HG02798 (cell line): ENCODE measurements at regions not wholly inside any gene's neighbourhood (a gene's known extent, or its start where the extent isn't known, plus 50 kb on each side); places are given as distances from the start of the nearest gene placed in this dataset.

ENCODE experiments used
- ATAC-seq: cut with Tn5 transposase; IDR thresholded peaks from one replicate; pipeline ENCODE4 v1.9.1; 2021; ENCODE audit warnings: mild to moderate bottlenecking; ENCODE audit not compliant: unreplicated experiment, poor library complexity

GRCh38 chr2:9089831-9090230, 86.3 kb upstream of the MBOAT2 start:
- no peak for ATAC-seq

DNA sequence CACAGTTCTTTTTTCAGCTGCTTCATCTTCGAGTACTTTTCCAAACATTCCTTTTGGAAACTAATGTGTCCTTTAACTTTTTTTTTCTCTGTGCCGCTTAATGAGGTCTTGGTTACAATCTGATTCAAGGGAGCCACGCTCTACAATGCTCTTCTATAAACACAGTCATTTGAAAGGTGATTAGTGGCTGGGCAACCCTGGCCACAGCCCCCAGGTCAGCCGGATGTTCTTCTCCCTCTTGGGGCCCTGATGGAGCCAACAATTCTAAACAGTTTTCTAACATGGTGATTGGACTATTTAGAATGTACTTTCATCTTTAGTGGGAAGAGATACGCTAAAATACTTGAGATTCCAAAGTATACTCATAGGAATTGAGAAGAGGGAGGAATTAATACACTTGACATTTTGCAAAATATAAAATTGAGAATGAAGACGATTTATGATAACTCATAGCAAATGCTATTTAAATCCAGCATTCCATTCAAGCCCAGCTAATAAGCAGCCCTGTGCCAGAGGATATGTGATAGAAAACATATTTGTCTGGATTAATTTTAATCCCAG, 83.7 kb upstream of the MBOAT2 start:
- ATAC-seq, result no peak

- no peak for ATAC-seq
Measured at GRCh38 chr2:9086465-9086864, 83.0 kb upstream of the MBOAT2 start.

DNA sequence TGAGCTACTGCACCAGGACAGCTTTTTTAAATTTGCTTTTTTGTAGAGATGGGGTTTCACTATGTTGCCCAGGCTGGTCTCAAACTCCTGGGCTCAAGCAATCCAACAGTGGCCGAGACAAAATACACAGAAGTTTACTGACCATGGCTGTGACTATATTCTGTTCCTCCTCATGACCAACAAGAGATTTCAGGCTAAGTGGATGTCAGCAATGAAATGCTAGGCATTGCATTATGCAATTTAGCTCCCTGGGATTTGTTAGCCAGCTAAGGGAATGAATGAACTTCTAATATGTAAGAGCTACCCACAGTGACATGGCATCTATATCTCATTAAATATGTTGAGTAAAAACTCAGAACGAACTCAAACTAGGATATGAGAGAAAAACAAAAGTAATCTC, 81.9 kb upstream of the MBOAT2 start:
- ATAC-seq, result no peak

- ATAC-seq, result no peak
Measured at GRCh38 chr2:9083287-9083686, 79.8 kb upstream of the MBOAT2 start.

GRCh38 chr2:9082158-9082557, 78.7 kb upstream of the MBOAT2 start:
- ATAC-seq, result no peak

- ATAC-seq, result no peak
Measured at GRCh38 chr2:9081750-9082149, 78.3 kb upstream of the MBOAT2 start.

GRCh38 chr2:9078405-9078804, 74.9 kb upstream of the MBOAT2 start:
- no peak for ATAC-seq

DNA sequence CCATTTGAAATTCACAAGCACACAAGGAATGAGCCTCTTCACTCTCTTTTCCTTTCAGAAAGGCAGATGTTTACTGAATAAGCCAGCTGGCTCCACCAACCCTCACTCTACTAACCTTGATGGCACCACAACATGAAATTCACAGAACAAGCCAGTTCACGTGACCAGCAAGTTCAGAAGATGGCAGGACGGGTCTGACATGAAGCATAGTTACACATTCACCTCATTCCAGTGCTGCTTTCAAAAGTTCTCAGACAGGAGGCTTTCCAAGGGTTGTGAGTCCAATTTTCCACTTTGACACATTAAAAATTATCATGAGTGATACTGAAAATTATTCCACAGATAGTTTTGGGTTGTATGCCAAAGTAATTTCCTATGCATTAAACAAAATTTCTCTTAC, 74.2 kb upstream of the MBOAT2 start:
- no peak for ATAC-seq

GRCh38 chr2:9076755-9077154, 73.3 kb upstream of the MBOAT2 start:
- no peak for ATAC-seq

DNA sequence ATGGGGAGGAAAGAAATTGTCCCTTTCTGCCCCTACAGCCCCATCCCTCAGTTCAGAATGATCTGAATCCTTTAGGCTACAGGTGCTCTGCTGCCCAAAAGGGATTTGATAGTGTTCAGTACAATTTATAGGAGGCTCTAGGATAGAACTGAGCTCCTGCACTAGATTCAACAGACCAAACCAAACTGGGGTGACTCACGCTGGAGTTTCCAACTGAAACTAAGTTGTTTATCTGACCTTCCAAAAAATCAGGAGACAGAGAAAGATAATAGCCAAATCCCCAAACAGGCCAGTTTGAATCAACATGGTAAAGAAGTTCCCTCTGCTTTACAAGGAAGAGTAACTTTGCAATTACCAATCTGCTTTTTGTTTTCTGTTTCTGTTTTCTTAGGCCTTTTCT, 72.7 kb upstream of the MBOAT2 start:
- ATAC-seq, result no peak

- no peak for ATAC-seq
Measured at GRCh38 chr2:9074930-9075329, 71.4 kb upstream of the MBOAT2 start.

DNA sequence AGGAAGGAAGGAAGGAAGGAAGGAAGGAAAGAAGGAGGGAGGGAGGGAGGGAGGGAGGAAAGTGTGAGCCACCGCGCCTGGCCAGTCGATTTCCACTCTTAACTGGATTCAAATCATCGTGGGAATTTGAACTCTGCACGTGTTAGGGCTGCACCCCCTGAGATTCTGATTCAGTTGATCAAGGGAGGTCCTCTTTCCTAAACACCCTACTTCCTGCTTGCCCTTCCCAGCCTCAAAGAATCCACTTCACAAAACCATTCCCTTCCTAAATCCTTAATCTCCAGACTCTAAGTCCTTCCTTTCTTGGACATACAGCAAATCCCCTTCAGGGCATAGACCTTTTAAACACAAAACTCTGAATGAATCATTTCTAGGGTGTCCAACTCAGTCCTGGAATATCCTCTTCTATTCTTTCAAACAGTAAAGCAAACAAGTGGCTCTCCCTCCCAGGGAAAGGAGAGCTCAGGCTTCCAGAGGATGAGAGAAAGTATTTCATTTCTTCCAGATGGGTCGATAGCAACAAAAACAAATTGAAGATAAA, 68.2 kb upstream of the MBOAT2 start:
- ATAC-seq, result no peak

DNA sequence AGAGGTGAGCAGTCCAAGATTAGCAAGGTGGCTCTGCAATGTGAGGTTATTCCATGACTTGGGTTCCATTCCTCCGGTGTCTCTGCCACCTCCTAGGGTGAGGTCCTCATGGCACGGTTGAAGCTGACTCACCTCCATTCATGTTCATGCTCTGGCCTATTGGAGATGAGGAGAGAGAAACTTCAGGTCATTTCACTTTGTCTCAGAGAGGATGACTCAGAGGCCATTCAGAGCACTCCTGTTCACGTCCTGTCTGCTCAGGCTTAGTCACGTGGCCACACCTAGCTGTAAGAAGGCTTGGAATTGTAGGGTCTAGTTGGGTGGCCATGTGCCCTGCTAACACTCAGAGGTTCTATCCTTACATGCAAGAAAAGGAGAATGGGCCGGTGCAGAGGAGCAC, 67.5 kb upstream of the MBOAT2 start:
- ATAC-seq, result no peak

- ATAC-seq, result no peak
Measured at GRCh38 chr2:9069543-9069942, 66.1 kb upstream of the MBOAT2 start.

DNA sequence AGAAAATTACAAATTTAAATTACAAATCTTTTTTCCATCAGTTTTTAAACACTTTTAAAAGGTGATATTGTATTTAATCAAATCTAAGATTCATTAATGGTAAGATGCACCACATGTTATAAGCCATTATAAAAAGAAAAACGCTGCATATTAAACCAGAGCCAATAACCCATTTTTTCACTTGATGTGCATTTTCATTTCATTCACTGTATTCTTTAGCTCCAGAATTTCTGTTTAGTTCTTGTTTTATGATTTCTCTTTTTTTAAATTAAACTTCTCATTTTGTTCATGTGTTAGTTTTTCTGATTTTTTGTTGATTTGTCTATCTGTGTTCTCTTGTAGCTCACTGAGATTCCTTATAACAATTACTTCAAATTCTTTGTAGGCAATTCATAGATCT, 62.4 kb upstream of the MBOAT2 start:
- ATAC-seq, result no peak

GRCh38 chr2:9063023-9063606, 59.6 kb upstream of the MBOAT2 start:
- ATAC-seq, result no peak

- ATAC-seq, result no peak
Measured at GRCh38 chr2:9060819-9061218, 57.3 kb upstream of the MBOAT2 start.

GRCh38 chr2:9057939-9058761, 54.7 kb upstream of the MBOAT2 start:
- ATAC-seq, result no peak

DNA sequence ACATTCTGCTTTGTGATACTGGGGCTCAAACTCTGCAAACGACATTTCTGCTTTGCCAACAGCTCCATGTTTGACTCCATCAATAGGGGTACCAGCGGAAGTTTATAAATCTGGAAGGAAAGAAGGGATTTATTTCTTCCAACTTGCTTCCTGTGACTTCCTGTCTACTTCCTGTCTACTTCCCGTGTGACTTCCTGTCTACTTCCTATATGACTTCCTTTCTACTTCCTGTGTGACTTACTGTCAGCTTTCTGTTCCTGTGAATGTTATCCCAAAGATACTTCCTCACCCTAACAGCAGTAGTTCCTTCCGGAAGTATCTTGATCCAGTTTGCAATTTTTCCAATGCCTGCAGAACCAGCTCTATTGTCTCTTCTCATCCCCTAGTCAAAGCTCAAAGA, 52.0 kb upstream of the MBOAT2 start:
- ATAC-seq, result no peak

GRCh38 chr2:9053534-9053931, 50.0 kb upstream of the MBOAT2 start:
- ATAC-seq, result no peak
